T47D (cell line): ENCODE measurements at regions not wholly inside any gene's neighbourhood (a gene's known extent, or its start where the extent isn't known, plus 50 kb on each side); places are given as distances from the start of the nearest gene placed in this dataset.

ENCODE experiments used
- DNase-seq, 2 experiments: peaks; one replicate each; pipeline versions ENCODE4 v3.0.0 to v3.0.0-alpha.2; 2011 to 2012; ENCODE audit warnings: low read depth in 1 of 2, low spot score in 1 of 2
- JUND ChIP-seq: IDR thresholded peaks from 2 replicates; pipeline ENCODE4 v1.6.1; 2012; ENCODE audit warnings: low read depth
- in situ Hi-C: cut with HindIII; loops from 2 replicates; pipeline ENCODE4 v1.10.0; 2016; ENCODE audit warnings: low sequenced_read_pairs, low pct_unique_long_range_greater_than_20kb

DNA sequence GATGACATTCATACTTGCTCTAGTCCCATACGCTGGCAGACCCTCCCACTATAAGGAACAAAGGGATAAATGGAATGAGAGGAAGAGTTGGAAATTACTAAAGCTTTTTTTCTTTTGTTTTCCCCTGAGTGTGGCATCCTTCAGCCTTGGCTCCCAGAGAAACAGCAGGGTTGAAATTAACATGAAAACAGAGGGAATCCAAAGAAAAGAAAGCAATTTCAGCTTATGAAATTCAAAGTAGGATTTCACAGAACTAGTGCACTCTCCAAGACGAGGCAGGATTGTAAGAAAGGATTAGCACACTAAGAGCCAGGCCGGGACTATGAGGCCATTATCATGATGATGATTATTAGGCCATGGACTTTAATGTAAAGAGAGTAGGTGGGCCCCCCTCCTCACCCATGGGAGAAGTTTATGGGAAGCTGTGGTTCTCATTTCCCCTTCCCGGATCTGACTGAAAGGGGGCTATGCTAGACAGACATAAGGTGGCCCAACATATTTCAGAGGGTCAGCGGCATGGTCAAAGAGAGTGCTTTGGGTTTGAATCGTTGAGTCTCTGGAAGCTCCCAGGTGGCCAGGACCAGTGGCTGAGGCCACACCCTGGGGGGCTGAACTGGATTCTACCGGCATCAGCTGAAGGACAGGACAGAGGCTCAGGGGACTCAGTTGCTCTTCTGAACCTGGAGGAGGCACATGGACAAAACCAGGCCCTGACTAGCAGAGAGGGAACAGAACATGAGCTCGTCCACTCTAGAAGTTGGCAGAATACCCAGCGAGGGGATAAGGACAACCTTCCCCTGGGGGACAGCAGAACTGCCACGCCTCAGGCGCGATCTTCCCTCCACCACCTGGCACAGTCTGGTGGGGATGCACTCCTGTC is 100.1 kb upstream of the ARL4C start:
- DNase-seq, result no peak
- TF ChIP-seq JUND, result no peak
- in situ Hi-C loops, result no loop called here

DNA sequence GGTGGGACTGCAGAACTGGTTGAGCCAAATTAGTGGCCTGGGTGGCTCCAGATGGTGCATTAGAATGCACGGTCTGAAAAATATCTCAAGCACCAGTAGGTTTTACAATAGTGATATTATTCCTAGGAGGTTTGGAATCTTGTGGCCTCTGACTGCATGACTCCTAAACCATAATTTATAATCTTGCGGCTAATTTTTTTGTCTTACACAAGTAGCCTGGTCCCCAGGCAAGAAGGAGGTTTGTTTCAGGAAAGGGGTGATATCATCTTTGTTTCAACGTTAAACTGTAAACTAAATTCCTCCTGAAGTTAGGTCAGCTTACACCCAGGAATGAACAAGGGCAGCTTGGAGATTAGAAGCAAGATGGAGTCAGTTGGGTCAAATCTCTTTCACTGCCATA is 98.9 kb upstream of the ARL4C start:
- TF ChIP-seq JUND, result no peak
- in situ Hi-C loops, result no loop called here
- no peak for DNase-seq

DNA sequence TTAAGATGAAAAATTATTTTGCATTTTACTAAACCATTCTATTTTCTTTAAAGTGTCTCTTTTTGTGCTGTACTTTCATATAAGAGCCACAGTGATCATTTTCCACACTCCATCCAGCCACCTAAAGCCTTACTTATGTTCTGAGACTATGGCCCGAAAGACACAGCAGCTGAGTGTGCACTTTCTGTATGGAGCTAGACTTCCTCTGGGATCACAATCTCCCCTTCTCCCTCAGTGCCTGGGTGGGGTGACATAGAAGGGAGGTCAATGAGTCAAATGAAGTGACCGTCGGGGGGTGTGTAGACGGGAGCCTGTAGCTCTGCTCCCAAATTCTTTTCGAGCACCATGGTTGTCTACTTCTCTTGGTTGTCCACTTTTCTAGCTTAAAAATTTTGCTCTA is 97.8 kb upstream of the ARL4C start:
- TF ChIP-seq JUND, result no peak
- in situ Hi-C loops, result no loop called here

DNA sequence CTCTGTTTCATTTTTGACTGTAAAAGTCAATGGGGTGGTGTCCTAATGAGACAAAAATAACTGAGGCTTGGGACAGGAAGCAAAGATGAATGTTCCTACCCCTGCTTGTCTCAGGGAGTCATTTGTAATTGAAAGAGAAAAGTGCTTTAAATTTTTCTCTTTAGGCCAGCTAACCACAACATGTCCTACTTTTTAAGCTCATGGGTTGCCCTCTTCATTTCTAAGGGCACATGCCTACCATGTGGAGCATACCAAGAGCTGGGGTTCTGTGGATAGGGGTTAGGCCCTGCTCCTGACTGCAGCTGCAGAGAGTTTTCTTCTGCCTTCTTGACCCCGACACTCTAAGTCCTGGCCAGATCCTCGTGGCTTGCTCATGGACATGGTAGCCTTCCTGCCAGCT is 96.8 kb upstream of the ARL4C start:
- no peak for DNase-seq
- in situ Hi-C loops, result no loop called here
- TF ChIP-seq JUND, result no peak

More for the DNA sequence above, 97.8 kb upstream of the ARL4C start:
- no peak for DNase-seq

DNA sequence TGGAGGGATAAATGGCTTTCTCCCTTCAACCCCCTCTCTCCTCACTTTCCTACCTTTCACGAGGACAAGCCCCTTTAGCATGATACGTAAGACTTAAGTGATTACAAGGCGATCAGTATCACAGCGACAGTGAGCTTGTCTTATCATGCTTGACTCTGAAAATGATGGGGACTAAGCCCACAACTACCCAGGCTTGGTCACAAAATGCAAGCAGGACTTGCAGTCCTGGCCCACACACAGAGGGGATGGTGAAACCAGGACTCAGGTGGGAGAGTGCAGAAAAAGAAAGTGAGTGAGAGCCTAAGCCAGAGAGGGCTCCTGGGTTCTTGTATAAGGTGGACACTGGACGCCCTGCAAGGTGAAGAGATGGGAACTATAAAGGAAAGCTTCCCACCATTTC is 95.7 kb upstream of the ARL4C start:
- in situ Hi-C loops, result no loop called here
- no peak for TF ChIP-seq JUND

DNA sequence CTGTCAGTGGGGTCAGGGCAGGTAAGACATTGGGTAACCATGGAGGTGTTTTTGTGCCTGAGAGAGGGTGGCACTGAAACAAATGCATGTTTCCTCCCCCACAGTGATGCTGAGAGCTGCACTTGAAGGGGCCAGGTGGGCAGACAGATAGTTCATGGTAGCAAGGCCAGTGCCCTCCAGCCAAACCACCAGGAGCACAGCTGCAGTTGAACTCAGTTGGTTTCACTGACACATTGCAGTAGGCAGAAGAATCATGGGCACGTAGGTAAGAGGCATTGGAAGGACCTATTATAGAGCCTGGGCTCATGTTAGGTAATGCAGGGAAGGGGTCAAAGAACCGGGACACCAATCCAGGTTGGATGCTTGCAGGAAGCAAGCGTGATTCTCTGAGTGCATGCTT is 93.2 kb upstream of the ARL4C start:
- no peak for TF ChIP-seq JUND
- in situ Hi-C loops, result no loop called here
- DNase-seq, result no peak

More for the DNA sequence above, 95.7 kb upstream of the ARL4C start:
- no peak for DNase-seq

DNA sequence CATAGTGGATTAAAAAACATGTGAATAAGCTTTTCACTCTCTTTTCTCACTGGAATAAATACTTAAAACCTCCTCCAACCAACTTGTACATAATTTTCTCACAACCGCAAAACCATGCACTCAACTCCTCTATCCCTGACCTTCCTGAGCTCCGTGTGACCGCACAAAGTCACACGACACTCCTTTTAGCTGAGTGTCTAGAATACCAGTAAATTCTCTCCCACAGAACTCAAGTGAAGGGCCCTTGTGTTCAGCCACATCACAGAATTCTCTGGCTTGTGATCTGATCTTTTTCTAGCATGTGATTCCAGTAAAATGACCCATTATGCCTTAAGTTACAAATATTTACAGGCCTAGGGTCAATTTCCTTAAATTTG is 91.2 kb upstream of the ARL4C start:
- no peak for DNase-seq
- in situ Hi-C loops, result no loop called here
- TF ChIP-seq JUND, result no peak

DNA sequence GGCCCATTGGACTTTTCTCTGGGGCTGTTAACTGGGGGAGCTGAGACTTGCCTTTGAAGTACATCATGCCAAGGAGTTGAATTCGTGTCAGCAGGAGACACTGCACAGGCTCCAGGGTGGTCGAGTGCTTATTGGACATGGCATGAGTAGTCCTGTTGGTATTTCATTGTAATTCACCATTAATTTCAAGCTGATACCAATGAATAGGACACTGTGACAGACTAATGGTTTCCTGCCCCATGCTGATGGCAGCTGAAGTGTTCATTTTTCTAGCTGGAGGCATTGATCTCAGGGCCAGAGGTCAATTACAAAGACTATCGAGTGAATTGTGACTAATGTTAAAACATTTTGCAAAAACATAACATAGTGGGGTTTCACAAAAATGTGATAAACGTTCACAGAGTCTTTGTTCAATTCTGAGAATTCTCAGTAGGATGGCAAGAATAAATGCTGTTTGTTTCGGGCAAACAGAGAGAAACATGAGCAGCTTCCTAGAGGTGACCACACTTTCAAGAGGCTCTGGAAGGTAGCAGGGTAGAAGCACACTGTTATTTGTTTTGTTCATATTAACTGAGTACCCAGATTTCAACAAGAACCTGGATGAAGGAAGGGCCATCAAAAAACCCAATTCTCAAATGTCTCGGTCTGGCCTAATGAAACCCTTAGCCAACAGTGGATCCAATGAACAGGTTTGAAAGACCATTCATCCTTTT is 90.6 kb upstream of the ARL4C start:
- DNase-seq, result no peak
- no peak for TF ChIP-seq JUND
- in situ Hi-C loops, result no loop called here

DNA sequence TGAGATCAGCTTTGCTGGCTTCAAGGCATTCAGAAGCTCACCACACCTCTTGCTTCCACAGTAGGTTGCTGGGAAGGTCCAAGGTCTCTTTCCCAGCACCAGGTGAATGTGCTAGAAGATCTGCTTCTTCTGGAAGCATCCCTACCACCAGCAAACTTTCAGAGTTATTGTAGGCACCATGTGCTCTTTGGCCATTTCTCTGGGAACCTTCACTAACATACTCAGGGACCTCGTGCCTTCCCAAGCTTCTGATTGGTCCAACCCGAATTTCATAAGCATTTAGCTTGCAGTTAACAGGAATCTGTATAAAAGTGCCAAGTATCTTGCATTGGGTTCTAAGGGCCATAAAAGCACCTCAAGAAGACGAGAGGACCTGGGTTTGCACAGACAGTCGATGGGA is 86.5 kb upstream of the ARL4C start:
- no peak for TF ChIP-seq JUND
- DNase-seq, result no peak
- in situ Hi-C loops, result no loop called here

DNA sequence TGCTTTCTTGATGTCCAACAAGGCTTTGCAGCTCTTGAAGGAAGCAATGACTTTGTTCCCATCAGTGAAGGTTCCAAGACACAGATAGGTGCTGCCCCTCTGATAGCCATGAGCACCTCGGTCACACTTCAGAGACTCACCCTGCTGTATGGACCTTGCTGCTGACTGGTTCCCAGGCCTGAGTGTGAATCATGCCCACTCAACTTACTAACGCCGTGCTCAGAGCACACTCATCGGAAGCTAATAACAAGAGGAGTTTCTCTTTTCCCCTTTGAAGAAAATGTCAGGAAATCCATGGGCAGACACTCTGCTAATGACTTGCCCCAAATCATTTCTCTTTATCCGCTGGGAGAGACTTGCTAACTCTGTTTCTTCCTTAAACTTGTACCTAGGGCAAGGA is 83.8 kb upstream of the ARL4C start:
- no peak for DNase-seq
- in situ Hi-C loops, result no loop called here
- no peak for TF ChIP-seq JUND

DNA sequence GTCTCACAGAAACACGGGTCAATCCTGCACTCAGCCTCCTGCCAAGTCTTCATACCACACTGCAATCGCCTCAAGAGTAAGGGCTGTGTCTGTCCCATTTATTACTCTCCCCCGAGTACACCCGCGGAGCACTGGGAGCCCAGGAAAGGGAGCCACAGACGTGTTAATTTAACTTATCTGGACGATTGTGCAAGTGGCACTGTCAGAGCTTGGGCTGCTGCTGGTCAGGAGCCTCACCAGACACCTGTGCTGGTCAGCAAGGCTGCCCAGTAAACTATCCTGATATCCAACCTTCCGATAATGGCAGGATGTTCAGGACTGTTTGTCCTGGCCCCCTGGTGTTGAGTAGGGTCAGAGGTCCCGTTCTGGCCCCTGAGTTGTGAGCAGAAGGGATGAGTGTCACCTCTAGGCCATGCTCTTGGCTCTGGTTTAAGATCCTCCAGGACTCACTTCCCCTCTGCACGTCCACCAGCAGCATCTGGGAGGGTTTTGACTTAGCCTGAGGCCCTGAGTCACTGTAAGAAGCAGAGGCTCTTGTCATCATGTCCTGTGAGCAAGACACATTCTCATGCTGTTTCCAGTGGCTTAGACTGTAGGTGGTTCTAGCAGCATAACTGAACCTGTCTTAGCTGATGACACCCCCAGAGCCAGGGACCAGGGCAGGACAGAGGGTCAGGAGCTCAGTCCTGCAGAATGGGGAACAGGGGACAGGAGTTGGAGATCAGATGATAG is 82.5 kb upstream of the ARL4C start:
- in situ Hi-C loops, result no loop called here
- no peak for DNase-seq
- TF ChIP-seq JUND, result no peak

DNA sequence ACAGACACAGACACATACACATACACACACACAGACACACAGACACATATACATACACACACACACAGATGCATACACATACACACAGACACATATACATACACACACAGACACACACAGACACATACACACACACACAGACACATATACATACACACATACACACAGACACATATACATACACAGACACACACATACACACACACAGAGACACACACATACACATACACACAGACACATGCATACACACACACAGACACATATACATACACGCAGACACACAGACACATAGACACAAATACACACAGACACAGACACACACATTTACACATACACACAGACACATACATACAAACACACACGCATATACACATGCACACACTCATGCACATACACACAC is 81.5 kb upstream of the ARL4C start:
- no peak for TF ChIP-seq JUND
- DNase-seq, result no peak
- in situ Hi-C loops, result no loop called here

DNA sequence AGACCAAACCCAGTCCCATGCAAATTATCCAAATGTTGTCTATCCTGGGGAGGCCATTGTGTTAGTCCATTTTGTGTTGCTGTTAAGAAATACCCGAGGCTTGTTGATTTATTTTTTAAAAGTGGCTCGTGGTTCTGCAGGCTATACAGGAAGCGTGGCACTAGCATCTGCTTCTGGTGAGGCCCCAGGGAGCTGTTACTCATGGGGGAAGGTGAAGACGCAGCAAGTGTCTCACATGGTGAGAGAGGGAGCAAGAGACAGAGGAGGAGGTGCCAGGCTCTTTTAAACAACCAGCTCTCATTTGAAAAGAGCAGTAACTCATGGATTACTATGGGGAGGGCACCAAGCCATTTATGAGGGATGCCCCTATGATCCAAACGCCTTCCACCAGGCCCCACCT is 80.3 kb upstream of the ARL4C start:
- in situ Hi-C loops, result no loop called here
- DNase-seq, result no peak
- TF ChIP-seq JUND, result no peak
